Astrocyte (in vitro differentiated cells and primary cell): ENCODE measurements at regions not wholly inside any gene's neighbourhood (a gene's known extent, or its start where the extent isn't known, plus 50 kb on each side); places are given as distances from the start of the nearest gene placed in this dataset.

Experiments used
- DNase-seq: peaks from one replicate; pipeline ENCODE4 v3.0.0-alpha.2; 2010; ENCODE audit warnings: low read depth
- FAIRE-seq: peaks from 2 replicates; lab custom pipeline; 2011; peaks lifted over from hg19 to GRCh38; lab: Jason Lieb, UNC
- H2AFZ ChIP-seq: 2 replicates; pipeline ENCODE4 v1.6.0; 2012; ENCODE audit warnings: low read depth, low read length, inconsistent platforms
- H3K27ac ChIP-seq: 2 replicates; pipeline ENCODE4 v1.5.1; 2011; ENCODE audit warnings: low read depth, low read length, inconsistent platforms
- H3K27me3 ChIP-seq: 2 replicates; pipeline ENCODE4 v1.6.0; 2011; ENCODE audit warnings: low read length, inconsistent platforms; ENCODE audit not compliant: insufficient read depth
- H3K36me3 ChIP-seq: 2 replicates; pipeline ENCODE4 v1.5.1; 2011; ENCODE audit warnings: low read length, inconsistent platforms; ENCODE audit not compliant: insufficient read depth
- H3K4me1 ChIP-seq: 2 replicates; pipeline ENCODE4 v1.5.1; 2011; ENCODE audit warnings: low read length, inconsistent platforms; ENCODE audit not compliant: insufficient read depth
- H3K4me2 ChIP-seq: 2 replicates; pipeline ENCODE4 v1.6.0; 2012; ENCODE audit warnings: low read length, inconsistent platforms
- H3K4me3 ChIP-seq: 2 replicates; pipeline ENCODE4 v1.5.1; 2011; ENCODE audit warnings: low read depth, mild to moderate bottlenecking, low read length, inconsistent platforms; ENCODE audit not compliant: insufficient read depth
- H3K79me2 ChIP-seq: 2 replicates; pipeline ENCODE4 v1.6.0; 2012; ENCODE audit warnings: mild to moderate bottlenecking, low read length, inconsistent platforms; ENCODE audit not compliant: insufficient read depth
- H3K9ac ChIP-seq: 2 replicates; pipeline ENCODE4 v1.6.0; 2012; ENCODE audit warnings: mild to moderate bottlenecking, low read length, inconsistent platforms
- H3K9me3 ChIP-seq: 2 replicates; pipeline ENCODE4 v1.5.1; 2012; ENCODE audit warnings: low read depth, mild to moderate bottlenecking, low read length, inconsistent platforms; ENCODE audit not compliant: insufficient read depth
- H4K20me1 ChIP-seq: 2 replicates; pipeline ENCODE4 v1.6.0; 2012; ENCODE audit warnings: low read length, inconsistent platforms; ENCODE audit not compliant: insufficient read depth
- H3K27ac Mint-ChIP-seq: one replicate; pipeline ENCODE4 v1.8.0; 2021; ENCODE audit warnings: mild to moderate bottlenecking, mixed read lengths; ENCODE audit not compliant: unreplicated experiment
- H3K27me3 Mint-ChIP-seq: one replicate; pipeline ENCODE4 v1.8.0; 2021; ENCODE audit warnings: low read depth, mixed read lengths; ENCODE audit not compliant: unreplicated experiment
- H3K36me3 Mint-ChIP-seq: one replicate; pipeline ENCODE4 v1.8.0; 2021; ENCODE audit warnings: low read depth, mixed read lengths; ENCODE audit not compliant: unreplicated experiment
- H3K4me1 Mint-ChIP-seq: one replicate; pipeline ENCODE4 v1.8.0; 2021; ENCODE audit warnings: low read depth, mixed read lengths; ENCODE audit not compliant: unreplicated experiment
- H3K4me3 Mint-ChIP-seq: one replicate; pipeline ENCODE4 v1.8.0; 2021; ENCODE audit warnings: mild to moderate bottlenecking, moderate library complexity, mixed read lengths; ENCODE audit not compliant: unreplicated experiment
- H3K9me3 Mint-ChIP-seq: one replicate; pipeline ENCODE4 v1.8.0; 2021; ENCODE audit warnings: mild to moderate bottlenecking, mixed read lengths; ENCODE audit not compliant: unreplicated experiment
- CTCF ChIP-seq: IDR thresholded peaks from 2 replicates; pipeline ENCODE4 v1.5.1; 2011; ENCODE audit warnings: low read depth, mild to moderate bottlenecking, inconsistent platforms, low read length, moderate library complexity; ENCODE audit not compliant: insufficient read depth
- EZH2 ChIP-seq: IDR thresholded peaks from 2 replicates; pipeline ENCODE4 v1.6.1; 2012; ENCODE audit warnings: mild to moderate bottlenecking, low read length, inconsistent platforms; ENCODE audit not compliant: insufficient read depth

- Mint-ChIP-seq H3K27ac (no peak overlapping the region), H3K27me3 (peaks cover 19% of the 10 kb centered on the region), H3K4me3 (no peak overlapping the region), H3K4me1 (peaks cover 8% of the 10 kb centered on the region), H3K9me3 (peaks cover 3% of the 10 kb centered on the region), H3K36me3 (no peaks in the 10 kb centered on the region)
- TF ChIP-seq CTCF (no peak), EZH2 (no peak)
- no peak overlapping the region for H3K4me2 ChIP-seq
- H3K9me3 ChIP-seq: no peaks in the 10 kb centered on the region
- no peak overlapping the region for H3K4me3 ChIP-seq
- H2AFZ ChIP-seq: no peak overlapping the region
- no peaks in the 10 kb centered on the region for H4K20me1 ChIP-seq
- no peak overlapping the region for H3K27ac ChIP-seq
- H3K9ac ChIP-seq: no peak overlapping the region
- H3K79me2 ChIP-seq: no peaks in the 10 kb centered on the region
- no peaks in the 10 kb centered on the region for H3K36me3 ChIP-seq
- DNase-seq (peak; percentile 12), FAIRE-seq (no peak)
- no peaks in the 10 kb centered on the region for H3K4me1 ChIP-seq
- peaks cover 2% of the 10 kb centered on the region for H3K27me3 ChIP-seq
Measured at GRCh38 chr15:96093063-96093462, 237.4 kb upstream of the NR2F2 start.

GRCh38 chr15:96097661-96098060 lies 232.8 kb upstream of the NR2F2 start:
- Histone ChIP-seq H3K36me3 (no peaks in the 10 kb centered on the region), H4K20me1 (no peaks in the 10 kb centered on the region), H3K9me3 (no peaks in the 10 kb centered on the region), H2AFZ (no peak overlapping the region), H3K79me2 (no peaks in the 10 kb centered on the region), H3K27me3 (peaks cover 2% of the 10 kb centered on the region), H3K4me3 (no peak overlapping the region), H3K4me2 (no peak overlapping the region), H3K4me1 (no peaks in the 10 kb centered on the region), H3K9ac (no peak overlapping the region), H3K27ac (no peak overlapping the region)
- DNase-seq (no peak), FAIRE-seq (no peak)
- Mint-ChIP-seq H3K36me3 (no peaks in the 10 kb centered on the region), H3K27me3 (peaks cover 15% of the 10 kb centered on the region), H3K4me1 (peaks cover 4% of the 10 kb centered on the region), H3K4me3 (no peak overlapping the region), H3K9me3 (peaks cover 3% of the 10 kb centered on the region), H3K27ac (no peak overlapping the region)
- no peak for TF ChIP-seq EZH2
- TF ChIP-seq CTCF: no peak

GRCh38 chr15:96102631-96103030 lies 227.9 kb upstream of the NR2F2 start:
- Histone ChIP-seq H3K4me1 (no peaks in the 10 kb centered on the region), H4K20me1 (no peaks in the 10 kb centered on the region), H3K4me3 (no peak overlapping the region), H3K36me3 (no peaks in the 10 kb centered on the region), H3K79me2 (no peaks in the 10 kb centered on the region), H3K9me3 (no peaks in the 10 kb centered on the region), H2AFZ (no peak overlapping the region), H3K9ac (no peak overlapping the region), H3K27ac (no peak overlapping the region), H3K4me2 (no peak overlapping the region), H3K27me3 (peaks cover 4% of the 10 kb centered on the region)
- TF ChIP-seq CTCF (no peak), EZH2 (no peak)
- H3K27me3 Mint-ChIP-seq: peaks cover 8% of the 10 kb centered on the region
- peaks cover 4% of the 10 kb centered on the region for H3K4me1 Mint-ChIP-seq
- no peak for FAIRE-seq
- no peaks in the 10 kb centered on the region for H3K9me3 Mint-ChIP-seq
- DNase-seq: no peak
- H3K4me3 Mint-ChIP-seq: no peak overlapping the region
- no peak overlapping the region for H3K27ac Mint-ChIP-seq
- H3K36me3 Mint-ChIP-seq: no peaks in the 10 kb centered on the region
